AG04449 (cell line): ENCODE measurements at regions not wholly inside any gene's neighbourhood (a gene's known extent, or its start where the extent isn't known, plus 50 kb on each side); places are given as distances from the start of the nearest gene placed in this dataset.

Experiments used
- CTCF ChIA-PET: fragments of 350-600 bp; formaldehyde crosslinking; extraction: SDS; loops from one replicate; lab custom pipeline; 2021; ENCODE audit warnings: antibody characterized with exemption; lab: Yijun Ruan, JAX
- POLR2A ChIA-PET: fragments of 400-600, 350-600 bp; formaldehyde crosslinking; extraction: SDS; loops from one replicate; lab custom pipeline; 2020; ENCODE audit warnings: antibody characterized with exemption, inconsistent platforms; lab: Yijun Ruan, JAX
- DNase-seq: peaks from one replicate; pipeline ENCODE4 v3.0.0-alpha.2; 2010; ENCODE audit warnings: low read depth, low spot score
- H3K4me3 ChIP-seq: 2 replicates; pipeline ENCODE4 v1.5.1; 2011; ENCODE audit warnings: low read depth, mild to moderate bottlenecking, control low read depth, low read length
- TF ChIP-seq, protein P1 (sequence below): IDR thresholded peaks from one replicate; pipeline ENCODE4 v1.5.1; 2011; ENCODE audit warnings: mild to moderate bottlenecking, moderate library complexity, low read length, control low read depth, inconsistent platforms; ENCODE audit not compliant: insufficient read depth; ENCODE audit errors: missing control alignments

DNA sequence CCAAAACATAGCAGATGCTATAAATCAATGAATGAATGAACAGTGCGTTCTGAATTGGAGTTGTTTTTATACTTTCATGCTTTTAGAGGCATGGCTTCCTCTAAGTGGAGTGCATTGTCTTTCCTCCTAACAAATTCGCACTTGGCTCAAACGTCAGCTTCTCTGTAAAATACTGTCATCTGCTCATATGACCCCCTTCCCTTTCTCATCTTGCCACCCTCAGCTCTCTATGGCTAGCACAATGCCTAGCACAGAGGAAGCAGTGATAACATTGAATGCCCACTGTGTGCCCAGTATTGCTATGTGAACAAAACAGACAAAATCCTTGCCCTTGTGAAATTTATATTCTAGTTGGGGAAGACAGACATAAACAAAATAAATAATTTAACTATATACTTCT lies 258.8 kb downstream of the MREG start:
- no peak for DNase-seq
- H3K4me3 ChIP-seq, result no peak overlapping the region
- ChIA-PET POLR2A (no interaction called here), CTCF (no interaction called here)
- TF ChIP-seq, protein P1, sequence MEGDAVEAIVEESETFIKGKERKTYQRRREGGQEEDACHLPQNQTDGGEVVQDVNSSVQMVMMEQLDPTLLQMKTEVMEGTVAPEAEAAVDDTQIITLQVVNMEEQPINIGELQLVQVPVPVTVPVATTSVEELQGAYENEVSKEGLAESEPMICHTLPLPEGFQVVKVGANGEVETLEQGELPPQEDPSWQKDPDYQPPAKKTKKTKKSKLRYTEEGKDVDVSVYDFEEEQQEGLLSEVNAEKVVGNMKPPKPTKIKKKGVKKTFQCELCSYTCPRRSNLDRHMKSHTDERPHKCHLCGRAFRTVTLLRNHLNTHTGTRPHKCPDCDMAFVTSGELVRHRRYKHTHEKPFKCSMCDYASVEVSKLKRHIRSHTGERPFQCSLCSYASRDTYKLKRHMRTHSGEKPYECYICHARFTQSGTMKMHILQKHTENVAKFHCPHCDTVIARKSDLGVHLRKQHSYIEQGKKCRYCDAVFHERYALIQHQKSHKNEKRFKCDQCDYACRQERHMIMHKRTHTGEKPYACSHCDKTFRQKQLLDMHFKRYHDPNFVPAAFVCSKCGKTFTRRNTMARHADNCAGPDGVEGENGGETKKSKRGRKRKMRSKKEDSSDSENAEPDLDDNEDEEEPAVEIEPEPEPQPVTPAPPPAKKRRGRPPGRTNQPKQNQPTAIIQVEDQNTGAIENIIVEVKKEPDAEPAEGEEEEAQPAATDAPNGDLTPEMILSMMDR, result no peak

DNA sequence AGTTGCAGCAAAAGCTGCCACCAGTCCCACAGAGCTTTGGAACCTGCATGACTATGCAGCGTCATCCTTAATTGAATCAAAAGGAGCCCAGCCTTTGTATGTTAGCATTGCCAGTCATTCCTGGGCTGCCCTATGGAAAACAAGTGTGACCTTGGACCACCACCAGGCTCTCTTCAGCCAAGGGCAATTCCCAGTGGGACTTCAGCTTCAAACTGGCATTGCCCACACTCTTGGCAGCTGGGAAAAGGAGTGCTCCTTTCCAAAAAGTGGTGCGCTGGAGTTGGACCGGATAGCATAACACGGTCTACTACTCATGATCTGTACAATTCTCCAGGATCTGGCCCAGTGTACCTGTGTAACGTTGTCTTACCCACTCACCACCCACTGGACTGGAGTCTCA lies 259.5 kb downstream of the MREG start:
- H3K4me3 ChIP-seq, result no peak overlapping the region
- POLR2A ChIA-PET, result interaction anchor here (0.6 kb wide), 1 partner anchor 357 kb away, joined by 3 read pairs; no protein-coding TSS in a partner anchor
- TF ChIP-seq, protein P1, result no peak
- no peak for DNase-seq
- CTCF ChIA-PET, result interaction anchor here (1.4 kb wide), 1 partner anchor 13 kb away, joined by 3 read pairs; no protein-coding TSS in a partner anchor

DNA sequence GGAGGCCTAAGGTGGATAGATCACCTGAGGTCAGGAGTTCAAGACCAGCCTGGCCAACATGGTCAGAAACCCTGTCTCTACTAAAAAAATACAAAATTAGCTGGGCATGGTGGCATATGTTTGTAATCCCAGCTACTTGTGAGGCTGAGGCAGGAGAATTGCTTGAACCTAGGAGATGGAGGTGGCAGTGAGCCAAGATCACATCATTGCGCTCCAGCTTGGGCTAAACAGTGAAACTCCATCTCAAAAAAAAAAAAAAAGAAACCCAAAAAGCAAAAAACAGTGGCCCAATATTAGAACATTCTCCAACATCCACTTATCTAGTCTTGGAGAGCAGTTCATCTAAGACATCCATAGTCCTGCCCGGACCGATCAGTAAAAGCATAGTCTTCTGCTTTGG lies 260.4 kb downstream of the MREG start:
- ChIA-PET POLR2A (interaction anchor here (0.6 kb wide), 1 partner anchor 356 kb away, joined by 3 read pairs; no protein-coding TSS in a partner anchor), CTCF (interaction anchor here (1.4 kb wide), 1 partner anchor 14 kb away, joined by 3 read pairs; no protein-coding TSS in a partner anchor)
- TF ChIP-seq, protein P1, result no peak
- DNase-seq, result no peak
- no peak overlapping the region for H3K4me3 ChIP-seq

DNA sequence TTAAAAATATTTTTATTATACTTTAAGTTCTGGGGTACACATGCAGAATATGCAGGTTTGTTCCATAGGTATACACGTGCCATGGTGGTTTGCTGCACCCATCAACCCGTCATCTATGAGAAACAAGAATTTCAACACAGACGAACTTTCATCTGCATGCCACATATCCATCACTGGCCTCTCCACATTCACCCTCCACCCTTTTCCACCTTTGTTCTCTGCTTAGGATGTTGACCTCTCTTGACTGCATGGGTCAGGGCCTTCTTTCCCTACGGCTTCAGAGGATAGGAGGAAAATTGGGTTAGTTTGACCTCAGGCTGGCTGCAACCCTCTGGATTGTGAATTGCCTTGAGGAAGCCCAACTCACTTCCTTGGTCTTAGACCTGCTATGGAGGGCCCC lies 260.9 kb downstream of the MREG start:
- ChIA-PET POLR2A (no interaction called here), CTCF (no interaction called here)
- TF ChIP-seq, protein P1, result no peak
- no peak for DNase-seq
- H3K4me3 ChIP-seq, result no peak overlapping the region

DNA sequence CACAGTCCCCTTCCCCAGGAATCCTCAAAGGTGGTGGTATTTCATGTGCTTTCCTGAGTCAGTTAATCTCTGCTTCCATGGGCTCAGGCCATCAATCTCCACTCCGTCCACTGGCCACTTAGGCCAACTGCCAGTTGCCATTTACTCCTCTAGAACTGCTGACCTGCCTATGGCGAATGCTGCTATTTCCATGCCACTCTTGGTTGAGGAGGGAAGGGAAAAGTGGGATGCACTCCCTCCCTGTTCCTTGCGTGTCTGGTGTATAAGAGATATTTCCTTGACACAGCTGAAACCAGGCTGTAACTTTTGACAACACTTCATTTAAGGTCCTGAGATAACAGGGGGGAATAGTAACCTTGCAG lies 261.5 kb downstream of the MREG start:
- TF ChIP-seq, protein P1, result no peak
- ChIA-PET CTCF (no interaction called here), POLR2A (interaction anchor here (0.7 to 1.1 kb wide), 2 partner anchors 13 to 21 kb away, joined by 4 to 9 read pairs; no protein-coding TSS in a partner anchor)
- no peak overlapping the region for H3K4me3 ChIP-seq
- no peak for DNase-seq

DNA sequence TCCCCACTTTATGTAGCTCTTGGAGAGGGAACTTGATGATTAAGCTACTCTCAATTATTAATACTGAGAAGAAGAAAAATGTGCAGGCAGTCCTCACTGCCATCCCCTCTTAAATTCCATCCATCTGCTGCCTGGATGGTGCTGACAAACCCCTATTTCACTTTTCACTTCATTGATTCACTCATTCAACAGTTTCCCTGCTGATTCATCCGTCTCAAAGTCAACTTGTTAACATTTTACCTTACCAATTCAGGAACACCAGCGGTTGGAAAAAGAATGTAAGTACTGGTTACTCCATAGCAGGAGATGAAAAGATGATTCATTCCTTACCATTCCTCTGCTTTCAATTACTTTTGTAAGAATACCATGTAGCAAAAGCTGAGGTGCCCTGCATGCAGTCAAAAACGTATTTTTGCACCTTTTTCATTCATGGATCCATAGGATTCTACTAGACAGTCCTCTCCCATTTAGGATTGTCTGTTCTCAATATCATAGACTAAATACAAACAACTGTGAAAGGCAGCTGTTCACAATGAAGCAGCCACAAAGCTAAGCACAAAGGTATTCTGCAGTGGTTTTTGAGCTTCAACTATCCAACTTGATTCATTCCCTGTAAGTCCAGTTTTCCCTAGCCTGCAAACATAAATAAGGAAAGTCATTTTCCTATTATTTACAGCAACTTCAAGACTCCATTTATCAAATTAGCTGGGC lies 262.0 kb downstream of the MREG start:
- CTCF ChIA-PET, result interaction anchor here (1.6 kb wide), 1 partner anchor 18 kb away, joined by 3 read pairs; no protein-coding TSS in a partner anchor
- POLR2A ChIA-PET, result interaction anchor here (0.6 to 1.1 kb wide), 3 partner anchors 14 to 153 kb away, joined by 3 to 9 read pairs (median 4); no protein-coding TSS in a partner anchor
- H3K4me3 ChIP-seq, result no peak overlapping the region
- peak; percentile 78 for DNase-seq
- TF ChIP-seq, protein P1, result no peak
